Bronchial epithelial cell (primary cell): ENCODE measurements at regions not wholly inside any gene's neighbourhood (a gene's known extent, or its start where the extent isn't known, plus 50 kb on each side); places are given as distances from the start of the nearest gene placed in this dataset.
"Not testable (repeated sequence)": the region's sequence is repeated elsewhere in the genome, so short reads cannot be mapped to it uniquely, and the experiment has no call there.

Experiments
- DNase-seq: peaks from one replicate; pipeline ENCODE4 v3.0.0-alpha.2; 2010; ENCODE audit warnings: low read depth
- FAIRE-seq: peaks from 2 replicates; lab custom pipeline; 2011; peaks lifted over from hg19 to GRCh38; lab: Jason Lieb, UNC
- H3K27me3 ChIP-seq: 2 replicates; pipeline ENCODE4 v1.5.1; 2011; ENCODE audit warnings: low read length; ENCODE audit not compliant: control insufficient read depth, insufficient read depth
- H3K36me3 ChIP-seq: 2 replicates; pipeline ENCODE4 v1.5.1; 2011; ENCODE audit warnings: low read length; ENCODE audit not compliant: control insufficient read depth, insufficient read depth
- H3K4me3 ChIP-seq: 2 replicates; pipeline ENCODE4 v1.5.1; 2011; ENCODE audit warnings: mild to moderate bottlenecking, low read depth, low read length, control low read depth
- CTCF ChIP-seq: IDR thresholded peaks from 2 replicates; pipeline ENCODE4 v1.5.1; 2011; ENCODE audit warnings: mild to moderate bottlenecking, moderate library complexity, low read length, control low read depth, inconsistent platforms; ENCODE audit not compliant: insufficient read depth, severe bottlenecking

DNA sequence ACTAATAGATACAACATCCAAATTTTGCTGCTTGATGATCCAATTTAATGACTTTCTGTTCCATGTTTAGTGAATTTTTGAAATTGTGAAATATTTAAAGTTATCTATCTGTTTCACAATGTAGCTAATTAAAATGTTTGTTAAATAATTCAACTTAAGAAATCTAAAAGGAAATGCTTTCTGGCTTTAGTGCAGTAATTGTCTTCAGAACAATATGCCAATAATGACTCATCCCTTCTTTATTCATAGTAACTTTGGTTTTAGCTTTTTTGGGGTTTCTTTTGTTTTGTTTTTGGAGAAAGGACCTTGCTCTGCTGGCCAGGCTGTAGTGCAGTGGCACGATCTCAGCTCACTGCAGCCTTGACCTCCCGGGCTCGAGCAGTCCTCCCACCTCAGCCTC, 479.2 kb upstream of the RGS6 start:
- no peak for TF ChIP-seq CTCF
- Histone ChIP-seq H3K27me3 (no peaks in the 10 kb centered on the region), H3K36me3 (no peaks in the 10 kb centered on the region), H3K4me3 (no peak overlapping the region)
- no peak for DNase-seq
- no peak for FAIRE-seq

GRCh38 chr14:71454010-71454409, 478.2 kb upstream of the RGS6 start:
- TF ChIP-seq CTCF, result no peak
- no peak overlapping the region for H3K4me3 ChIP-seq
- no peak for DNase-seq
- H3K27me3 ChIP-seq, result no peaks in the 10 kb centered on the region
- no peaks in the 10 kb centered on the region for H3K36me3 ChIP-seq
- no peak for FAIRE-seq

DNA sequence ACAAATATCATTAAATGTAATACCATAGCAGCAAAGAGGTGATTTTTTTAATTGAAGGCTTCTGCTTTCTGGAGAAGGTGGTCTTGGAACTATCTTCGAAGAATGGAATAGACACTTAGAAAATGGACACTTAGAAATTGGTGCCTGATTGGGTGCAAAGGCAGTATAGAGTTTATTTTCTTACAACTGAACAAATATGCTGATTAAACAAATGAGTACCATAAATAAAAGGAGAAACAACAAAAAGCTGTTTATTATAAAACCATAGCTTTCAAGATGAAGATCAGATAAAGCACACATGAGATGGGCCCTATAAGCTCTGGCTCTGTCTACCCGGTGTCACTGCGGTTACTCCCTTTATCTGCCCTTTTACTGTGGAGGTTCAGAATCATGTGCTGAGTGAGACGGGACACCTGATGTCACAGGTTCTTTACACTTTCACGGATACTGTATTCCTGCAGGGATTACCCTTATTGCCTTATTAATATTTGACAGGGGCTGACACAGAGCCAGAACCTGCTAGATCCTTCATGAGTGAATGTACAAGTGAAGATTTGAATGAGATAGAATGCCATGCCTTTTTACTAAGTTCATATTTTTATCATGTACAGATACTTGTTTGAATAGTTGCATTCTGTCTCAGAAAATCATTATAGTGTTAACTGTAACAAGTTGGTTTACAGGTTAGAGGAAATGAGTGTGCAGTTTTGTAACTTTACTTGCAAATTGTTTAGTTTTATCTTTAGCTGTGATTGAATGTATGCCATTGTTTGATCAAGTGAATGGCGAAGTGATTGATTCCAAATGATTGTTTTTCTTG, 477.5 kb upstream of the RGS6 start:
- FAIRE-seq, result no peak
- H3K4me3 ChIP-seq, result no peak overlapping the region

DNA sequence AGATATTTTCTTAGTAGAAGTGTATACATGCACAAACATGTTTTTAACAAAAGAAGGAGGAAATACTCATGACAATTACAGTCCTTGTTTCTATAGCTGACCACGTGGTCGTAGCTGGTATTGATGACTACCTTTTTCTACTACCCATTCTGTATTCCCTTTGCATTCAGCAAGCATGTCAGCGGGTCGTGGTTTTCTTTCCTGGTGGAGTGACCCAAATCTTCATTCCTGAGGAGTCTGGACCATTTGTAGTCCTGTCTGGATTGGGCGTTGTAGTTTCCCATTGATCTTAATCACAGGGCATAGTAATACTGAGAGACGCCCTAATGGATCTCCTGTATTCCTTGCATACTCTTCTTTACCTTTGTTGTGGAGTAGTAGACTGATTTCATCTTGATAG, 472.1 kb upstream of the RGS6 start:
- Histone ChIP-seq H3K27me3 (no peaks in the 10 kb centered on the region), H3K36me3 (peaks cover 1% of the 10 kb centered on the region), H3K4me3 (no peak overlapping the region)
- DNase-seq (peak; percentile 75), FAIRE-seq (no peak)
- no peak for TF ChIP-seq CTCF

More for the DNA sequence above, 477.5 kb upstream of the RGS6 start:
- Histone ChIP-seq H3K36me3 (no peaks in the 10 kb centered on the region), H3K27me3 (no peaks in the 10 kb centered on the region)
- TF ChIP-seq CTCF, result no peak
- DNase-seq, result no peak

GRCh38 chr14:71461617-71462016, 470.6 kb upstream of the RGS6 start:
- not testable (repeated sequence) for H3K4me3 ChIP-seq, FAIRE-seq, H3K36me3 ChIP-seq, H3K27me3 ChIP-seq, DNase-seq

DNA sequence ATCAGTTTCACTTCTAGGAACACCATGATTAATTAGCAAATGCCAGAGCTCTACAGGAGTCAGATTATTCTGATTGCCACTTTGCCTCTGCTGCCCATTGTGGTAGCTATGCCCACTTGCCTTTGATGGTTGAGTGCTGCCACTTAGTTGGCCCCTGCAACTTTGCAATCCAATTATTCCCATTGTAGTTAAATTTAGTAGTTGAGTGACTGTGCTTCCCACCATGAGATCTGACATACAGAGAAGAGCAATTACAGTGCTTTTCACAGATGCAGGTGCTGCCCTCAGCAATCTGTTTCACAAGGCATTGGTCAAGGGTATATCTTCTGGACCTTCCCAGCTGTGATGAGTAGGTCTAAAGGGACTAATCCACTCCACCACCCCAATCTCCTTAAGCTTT, 468.4 kb upstream of the RGS6 start:
- DNase-seq (no peak), FAIRE-seq (no peak)
- H3K4me3 ChIP-seq, result no peak overlapping the region

More for the DNA sequence above, 468.4 kb upstream of the RGS6 start:
- TF ChIP-seq CTCF, result no peak
- no peaks in the 10 kb centered on the region for H3K27me3 ChIP-seq
- peaks cover 1% of the 10 kb centered on the region for H3K36me3 ChIP-seq
